C4-2B (cell line): ENCODE measurements at regions not wholly inside any gene's neighbourhood (a gene's known extent, or its start where the extent isn't known, plus 50 kb on each side); places are given as distances from the start of the nearest gene placed in this dataset.

Experiments used
- H3K27ac ChIP-seq: fragments of 450-650 bp; 2 replicates; pipeline ENCODE4 v1.5.1; 2017
- CTCF ChIP-seq: fragments of 450-650 bp; conservative IDR thresholded peaks from 2 replicates; pipeline ENCODE4 v1.5.1; 2017; ENCODE audit warnings: mild to moderate bottlenecking
- ZFX ChIP-seq: fragments of 450-650 bp; IDR thresholded peaks from 2 replicates; pipeline ENCODE4 v1.6.1; 2017

GRCh38 chr10:30256084-30256483, 93.0 kb downstream of the MTPAP start:
- TF ChIP-seq CTCF (no peak), ZFX (no peak)
- no peak overlapping the region for H3K27ac ChIP-seq

GRCh38 chr10:30254926-30255325, 94.2 kb downstream of the MTPAP start:
- TF ChIP-seq CTCF (no peak), ZFX (no peak)
- H3K27ac ChIP-seq = no peak overlapping the region

- TF ChIP-seq ZFX = no peak
- no peak for TF ChIP-seq CTCF
- H3K27ac ChIP-seq = no peak overlapping the region
These were observed 100.3 kb downstream of the MTPAP start for GRCh38 chr10:30248728-30249127.

- H3K27ac ChIP-seq = no peak overlapping the region
- TF ChIP-seq ZFX (no peak), CTCF (no peak)
These were observed 101.4 kb downstream of the MTPAP start for GRCh38 chr10:30247704-30248103.

GRCh38 chr10:30241422-30242110, 107.5 kb downstream of the MTPAP start:
- H3K27ac ChIP-seq = no peak overlapping the region
- TF ChIP-seq CTCF = peak; percentile 65
- no peak for TF ChIP-seq ZFX

GRCh38 chr10:30238836-30239235, 110.2 kb downstream of the MTPAP start:
- TF ChIP-seq ZFX (no peak), CTCF (no peak)
- no peak overlapping the region for H3K27ac ChIP-seq

- no peak overlapping the region for H3K27ac ChIP-seq
- TF ChIP-seq ZFX (no peak), CTCF (no peak)
These were observed 115.7 kb downstream of the MTPAP start for GRCh38 chr10:30233186-30233959.
